Endothelial cell of umbilical vein (primary cell): ENCODE measurements at regions not wholly inside any gene's neighbourhood (a gene's known extent, or its start where the extent isn't known, plus 50 kb on each side); places are given as distances from the start of the nearest gene placed in this dataset.
"Not testable (repeated sequence)": the region's sequence is repeated elsewhere in the genome, so short reads cannot be mapped to it uniquely, and the experiment has no call there.

ENCODE experiments used
- BruUV-seq: library from RNA; stranded (reverse); fragments of 400-500 nt; replicated peaks from 2 replicates; lab custom pipeline; 2021; lab: Mats Ljungman, UMichigan
- CTCF ChIA-PET: fragments of 300-600, 350-600 bp; sonication (Branson Sonifier 250); formaldehyde crosslinking; loops from one replicate; lab custom pipeline; 2021; ENCODE audit warnings: antibody characterized with exemption, inconsistent platforms; lab: Charles Lee
- POLR2A ChIA-PET: fragments of 300-600, 350-600 bp; sonication (Branson Sonifier 250); formaldehyde crosslinking; loops from one replicate; lab custom pipeline; 2021; ENCODE audit warnings: antibody characterized with exemption, inconsistent platforms; lab: Charles Lee
- DNase-seq: peaks from one replicate; pipeline ENCODE4 v3.0.0-alpha.2; 2011; ENCODE audit warnings: low read depth, low spot score
- FAIRE-seq: peaks from 2 replicates; lab custom pipeline; 2011; peaks lifted over from hg19 to GRCh38; lab: Jason Lieb, UNC
- H2AFZ ChIP-seq: 2 replicates; pipeline ENCODE4 v1.6.0; 2012; ENCODE audit warnings: low read depth, low read length, control low read depth, inconsistent platforms
- H3K27ac ChIP-seq: 2 replicates; pipeline ENCODE4 v1.5.1; 2011; ENCODE audit warnings: low read depth, mild to moderate bottlenecking, control low read depth, low read length, moderate library complexity; ENCODE audit not compliant: insufficient read depth
- H3K27me3 ChIP-seq, 2 experiments: 2 replicates each; pipeline versions ENCODE4 v1.6.0 to v1.6.1; 2011; ENCODE audit warnings: low read length in 2 of 2, mixed read lengths in 1 of 2; ENCODE audit not compliant: control insufficient read depth in 2 of 2, insufficient read depth in 2 of 2
- H3K36me3 ChIP-seq, 2 experiments: 2 replicates in 1 of 2; 3 replicates in 1 of 2; pipeline ENCODE4 v1.5.1; 2011; ENCODE audit warnings: low read length in 2 of 2, mild to moderate bottlenecking in 1 of 2, moderate library complexity in 1 of 2; ENCODE audit not compliant: control insufficient read depth in 2 of 2, insufficient read depth in 2 of 2; ENCODE audit errors: extremely low read depth in 1 of 2
- H3K4me1 ChIP-seq: 3 replicates; pipeline ENCODE4 v1.5.1; 2011; ENCODE audit warnings: mild to moderate bottlenecking, low read length; ENCODE audit not compliant: control insufficient read depth, insufficient read depth; ENCODE audit errors: extremely low read depth
- H3K4me2 ChIP-seq: 2 replicates; pipeline ENCODE4 v1.6.1; 2011; ENCODE audit warnings: low read length, control low read depth, mixed read lengths; ENCODE audit not compliant: insufficient read depth
- H3K4me3 ChIP-seq, 3 experiments: fragments of 200-600 bp in 1 of 3; sonication (generic), shearing (Covaris generic) in 1 of 3; replicated peaks in 1 of 3; 2 replicates each; pipeline ENCODE4 v1.5.1; 2011 to 2016; ENCODE audit warnings: control low read depth in 3 of 3, low read length in 3 of 3, mild to moderate bottlenecking in 2 of 3, inconsistent platforms in 1 of 3, low read depth in 1 of 3, moderate library complexity in 1 of 3; ENCODE audit not compliant: insufficient read depth in 1 of 3
- H3K79me2 ChIP-seq: 2 replicates; pipeline ENCODE4 v1.6.0; 2012; ENCODE audit warnings: low read length, inconsistent platforms; ENCODE audit not compliant: control insufficient read depth, insufficient read depth
- H3K9ac ChIP-seq: replicated peaks from 2 replicates; pipeline ENCODE3; 2011; ENCODE audit warnings: low read length, control low read depth; ENCODE audit not compliant: insufficient read depth; ENCODE audit errors: extremely low read depth
- H3K9me1 ChIP-seq: replicated peaks from 3 replicates; pipeline ENCODE4 v1.6.0; 2011; ENCODE audit warnings: mild to moderate bottlenecking, low read length; ENCODE audit not compliant: control insufficient read depth, insufficient read depth; ENCODE audit errors: extremely low read depth
- H3K9me3 ChIP-seq: replicated peaks from 2 replicates; pipeline ENCODE4 v1.5.1; 2012; ENCODE audit warnings: low read length, inconsistent platforms; ENCODE audit not compliant: control insufficient read depth, insufficient read depth
- H4K20me1 ChIP-seq: replicated peaks from 2 replicates; pipeline ENCODE3; 2011; ENCODE audit warnings: mild to moderate bottlenecking, low read length; ENCODE audit not compliant: control insufficient read depth, insufficient read depth; ENCODE audit errors: extremely low read depth
- GATA2 ChIP-seq: IDR thresholded peaks from 2 replicates; pipeline ENCODE4 v1.7.0; 2011; ENCODE audit warnings: low read depth, mild to moderate bottlenecking, moderate library complexity, mixed read lengths, low read length; ENCODE audit not compliant: insufficient read length, insufficient read depth
- MYC ChIP-seq: IDR thresholded peaks from one replicate; pipeline ENCODE4 v1.6.1; 2011; ENCODE audit warnings: mild to moderate bottlenecking, low read depth, low read length
- POLR2AphosphoS5 ChIP-seq: IDR thresholded peaks from 2 replicates; pipeline ENCODE4 v1.6.1; 2012; ENCODE audit warnings: low read depth, mild to moderate bottlenecking, control low read depth, low read length, moderate library complexity; ENCODE audit not compliant: insufficient read depth
- dilution Hi-C: fragments of 300-500 bp; cut with MboI; formaldehyde crosslinking; loops from one replicate; pipeline ENCODE4 v1.15.0; 2019; ENCODE audit warnings: low sequenced_read_pairs; ENCODE audit not compliant: extremely low pct_ligation_motif_present
- intact Hi-C: fragments of 100-400 bp; cut with micrococcal nuclease; formaldehyde crosslinking; loops from one replicate; pipeline ENCODE4 v1.10.0; 2022

- H3K9ac ChIP-seq, dilution Hi-C loops, H3K9me1 ChIP-seq, H2AFZ ChIP-seq, H3K4me3 ChIP-seq, CTCF ChIA-PET, intact Hi-C loops, POLR2A ChIA-PET, H4K20me1 ChIP-seq, H3K79me2 ChIP-seq, H3K27ac ChIP-seq, H3K36me3 ChIP-seq, H3K4me1 ChIP-seq, H3K4me2 ChIP-seq, DNase-seq, FAIRE-seq, H3K9me3 ChIP-seq, BruUV-seq, H3K27me3 ChIP-seq: not testable (repeated sequence)
Observed at GRCh38 chr1:81501485-81501884, 299.2 kb upstream of the ADGRL2 start.

GRCh38 chr1:81499487-81499886 lies 301.2 kb upstream of the ADGRL2 start:
- dilution Hi-C loops, result no loop called here
- no peaks in the 10 kb centered on the region for H4K20me1 ChIP-seq
- H3K4me2 ChIP-seq, result no peak overlapping the region
- no TSS peak for BruUV-seq
- H3K4me3 ChIP-seq, result no peak overlapping the region
- peaks cover 0 to 1% of the 10 kb centered on the region in 2 experiments for H3K27me3 ChIP-seq
- DNase-seq, result no peak
- H3K4me1 ChIP-seq, result no peaks in the 10 kb centered on the region
- TF ChIP-seq MYC (no peak), GATA2 (no peak), POLR2AphosphoS5 (no peak)
- no peaks in the 10 kb centered on the region for H3K79me2 ChIP-seq
- no peak for FAIRE-seq
- H3K36me3 ChIP-seq, result no peaks in the 10 kb centered on the region
- intact Hi-C loops, result no loop called here
- H3K27ac ChIP-seq, result no peak overlapping the region
- H3K9ac ChIP-seq, result no peak overlapping the region
- ChIA-PET POLR2A (no interaction called here), CTCF (no interaction called here)
- no peaks in the 10 kb centered on the region for H3K9me3 ChIP-seq
- no peak overlapping the region for H2AFZ ChIP-seq
- H3K9me1 ChIP-seq, result no peaks in the 10 kb centered on the region
